ENCODE measurements at regions not wholly inside any gene's neighbourhood (a gene's known extent, or its start where the extent isn't known, plus 50 kb on each side); places are given as distances from the start of the nearest gene placed in this dataset.
"Not testable (repeated sequence)": the region's sequence is repeated elsewhere in the genome, so short reads cannot be mapped to it uniquely, and the experiment has no call there.

DNA sequence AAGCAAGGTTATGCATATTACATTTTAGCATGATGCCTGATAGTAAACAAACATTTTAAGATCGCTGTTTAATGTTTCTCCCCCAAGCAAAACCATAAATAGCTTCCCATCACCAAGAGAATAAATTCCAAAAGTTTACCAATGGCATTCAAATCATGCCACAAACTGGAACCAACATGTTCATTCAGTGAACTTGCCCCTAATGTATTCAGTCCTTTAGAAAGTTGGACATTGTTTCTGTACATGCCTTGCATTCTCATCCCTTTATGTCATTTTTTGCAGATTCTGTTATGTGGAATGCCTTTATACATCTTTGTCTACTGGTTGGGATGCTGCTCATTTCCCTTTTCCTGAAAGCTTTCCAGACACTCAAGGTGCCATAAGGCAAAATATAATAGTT is 105.5 kb downstream of the PYDC2 start:
- Histone ChIP-seq H3K9me3 (replicated peaks in 1 of 3) (no peaks in the 10 kb centered on the region), H3K27ac (no peak overlapping the region), H3K27me3 (no peaks in the 10 kb centered on the region), H3K4me1 (replicated peaks in 1 of 2) (no peaks in the 10 kb centered on the region), H3K4me3 (no peak overlapping the region), H3K36me3 (replicated peaks in 1 of 2) (no peaks in the 10 kb centered on the region)
- WGBS, 4 donors: 78 to 98% (median 84%) methylated on average over 1 of the region's 1 CpG
- intact Hi-C loops (cut with DNase I): no loop called here
- DNase-seq: no peak
- TF ChIP-seq POLR2A (IDR thresholded peaks at IDR 0.05): no peak
- TF ChIP-seq, protein P1, sequence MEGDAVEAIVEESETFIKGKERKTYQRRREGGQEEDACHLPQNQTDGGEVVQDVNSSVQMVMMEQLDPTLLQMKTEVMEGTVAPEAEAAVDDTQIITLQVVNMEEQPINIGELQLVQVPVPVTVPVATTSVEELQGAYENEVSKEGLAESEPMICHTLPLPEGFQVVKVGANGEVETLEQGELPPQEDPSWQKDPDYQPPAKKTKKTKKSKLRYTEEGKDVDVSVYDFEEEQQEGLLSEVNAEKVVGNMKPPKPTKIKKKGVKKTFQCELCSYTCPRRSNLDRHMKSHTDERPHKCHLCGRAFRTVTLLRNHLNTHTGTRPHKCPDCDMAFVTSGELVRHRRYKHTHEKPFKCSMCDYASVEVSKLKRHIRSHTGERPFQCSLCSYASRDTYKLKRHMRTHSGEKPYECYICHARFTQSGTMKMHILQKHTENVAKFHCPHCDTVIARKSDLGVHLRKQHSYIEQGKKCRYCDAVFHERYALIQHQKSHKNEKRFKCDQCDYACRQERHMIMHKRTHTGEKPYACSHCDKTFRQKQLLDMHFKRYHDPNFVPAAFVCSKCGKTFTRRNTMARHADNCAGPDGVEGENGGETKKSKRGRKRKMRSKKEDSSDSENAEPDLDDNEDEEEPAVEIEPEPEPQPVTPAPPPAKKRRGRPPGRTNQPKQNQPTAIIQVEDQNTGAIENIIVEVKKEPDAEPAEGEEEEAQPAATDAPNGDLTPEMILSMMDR (IDR thresholded peaks at IDR 0.05): no peak

DNA sequence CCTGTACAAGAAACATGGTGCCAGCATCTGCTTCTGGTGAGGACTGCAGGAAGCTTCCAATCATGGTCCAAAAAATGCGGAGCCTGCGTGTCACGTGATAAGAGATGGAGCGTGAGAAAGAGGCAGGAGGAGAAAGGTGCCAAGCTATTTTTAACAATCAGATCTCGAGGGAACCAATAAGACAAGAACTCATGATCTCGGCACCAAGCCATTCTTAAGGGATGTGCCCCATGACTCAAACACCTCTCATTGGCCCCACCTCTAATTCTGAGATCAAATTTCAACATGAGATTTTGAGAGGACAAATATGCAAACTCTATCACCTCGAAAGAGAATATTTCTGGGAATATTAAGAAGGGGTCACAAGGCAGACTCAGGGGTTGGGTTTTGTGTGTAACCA is 107.2 kb downstream of the PYDC2 start:
- no peaks in the 10 kb centered on the region for H3K4me1 ChIP-seq (replicated peaks in 1 of 2)
- intact Hi-C loops (cut with DNase I): no loop called here
- no peaks in the 10 kb centered on the region for H3K27me3 ChIP-seq
- no peak for DNase-seq
- no peaks in the 10 kb centered on the region for H3K36me3 ChIP-seq (replicated peaks in 1 of 2)
- TF ChIP-seq POLR2A (IDR thresholded peaks at IDR 0.05): no peak
- TF ChIP-seq, protein P1 (IDR thresholded peaks at IDR 0.05): no peak
- WGBS, 4 donors: 91 to 94% (median 93%) methylated on average over 7 of the region's 7 CpGs
- H3K4me3 ChIP-seq: no peak overlapping the region
- H3K9me3 ChIP-seq (replicated peaks in 1 of 3): no peaks in the 10 kb centered on the region
- no peak overlapping the region for H3K27ac ChIP-seq

DNA sequence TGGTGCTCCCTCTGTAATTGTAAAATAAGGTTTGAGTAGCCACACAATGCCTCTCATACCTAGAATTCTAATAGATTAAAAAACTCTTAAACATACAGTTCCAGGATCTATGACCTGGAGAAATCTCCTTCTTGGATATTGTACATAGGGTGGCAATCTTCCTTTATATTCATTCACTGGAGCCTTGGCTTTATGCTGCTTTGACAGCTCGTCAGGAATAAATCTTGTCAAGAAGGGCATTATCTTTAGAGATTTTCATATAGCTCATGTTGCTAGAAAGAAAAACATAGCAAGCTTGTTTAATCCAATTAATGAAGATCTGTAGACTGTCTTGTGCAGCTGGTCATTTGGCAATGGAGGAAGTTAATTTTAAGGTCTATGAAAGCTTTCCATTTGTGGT is 131.1 kb downstream of the PYDC2 start:
- DNase-seq: no peak
- TF ChIP-seq, protein P1 (IDR thresholded peaks at IDR 0.05): no peak
- no peak for TF ChIP-seq POLR2A (IDR thresholded peaks at IDR 0.05)
- Histone ChIP-seq H3K9me3 (replicated peaks in 1 of 3) (no peaks in the 10 kb centered on the region), H3K36me3 (replicated peaks in 1 of 2) (no peaks in the 10 kb centered on the region), H3K27ac (no peak overlapping the region), H3K4me1 (replicated peaks in 1 of 2) (peaks cover 0 to 6% of the 10 kb centered on the region in 2 donors), H3K4me3 (no peak overlapping the region), H3K27me3 (no peaks in the 10 kb centered on the region)
- 63 to 74% (median 70%) methylated on average over 1 of the region's 1 CpG for WGBS, 4 donors
- intact Hi-C loops (cut with DNase I): no loop called here

DNA sequence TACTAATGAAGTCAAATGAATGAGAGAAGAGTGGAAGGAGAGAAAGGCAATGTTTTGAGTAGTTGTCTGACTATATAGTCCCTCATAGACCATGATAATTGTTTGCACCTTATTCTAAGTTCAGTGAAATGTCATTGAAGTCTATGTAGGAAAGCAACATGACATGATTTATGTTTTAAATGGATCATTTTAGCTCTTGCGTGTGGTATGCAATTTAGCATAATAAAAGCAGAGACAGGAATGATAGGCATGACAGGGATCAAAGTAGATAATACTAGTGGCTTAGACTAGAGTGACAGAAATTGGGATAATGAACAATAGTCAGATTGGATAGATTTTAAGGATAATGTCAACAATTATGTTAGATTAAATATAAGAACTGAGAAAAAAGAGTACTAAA is 132.5 kb downstream of the PYDC2 start:
- H3K4me1 ChIP-seq (replicated peaks in 1 of 2): peaks cover 0 to 6% of the 10 kb centered on the region in 2 donors
- 0 to 41% (median 16%) methylated on average over 1 of the region's 1 CpG for WGBS, 4 donors
- H3K27ac ChIP-seq: no peak overlapping the region
- H3K27me3 ChIP-seq: no peaks in the 10 kb centered on the region
- no peaks in the 10 kb centered on the region for H3K36me3 ChIP-seq (replicated peaks in 1 of 2)
- intact Hi-C loops (cut with DNase I): no loop called here
- no peak overlapping the region for H3K4me3 ChIP-seq
- no peaks in the 10 kb centered on the region for H3K9me3 ChIP-seq (replicated peaks in 1 of 3)
- TF ChIP-seq POLR2A (IDR thresholded peaks at IDR 0.05): no peak
- TF ChIP-seq, protein P1 (IDR thresholded peaks at IDR 0.05): no peak
- no peak for DNase-seq

DNA sequence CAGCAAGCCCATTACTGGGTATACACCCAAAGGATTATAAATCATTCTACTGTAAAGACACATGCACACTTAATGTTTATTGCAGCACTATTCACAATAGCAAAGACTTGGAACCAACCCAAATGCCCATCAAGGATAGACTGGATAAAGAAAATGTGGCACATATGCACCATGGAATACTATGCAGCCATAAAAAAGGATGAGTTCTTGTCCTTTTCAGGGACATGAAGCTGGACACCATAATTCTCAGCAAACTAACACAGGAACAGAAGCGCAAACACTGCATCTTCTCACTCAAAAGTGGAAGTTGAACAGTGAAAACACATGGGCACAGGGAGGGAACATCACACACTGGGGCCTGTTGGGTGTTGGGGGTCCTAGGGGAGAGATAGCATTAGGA is 154.5 kb downstream of the PYDC2 start:
- H3K27me3 ChIP-seq; H3K36me3 ChIP-seq (replicated peaks in 1 of 2); intact Hi-C loops (cut with DNase I); H3K4me1 ChIP-seq (replicated peaks in 1 of 2); H3K9me3 ChIP-seq (replicated peaks in 1 of 3); H3K4me3 ChIP-seq; H3K27ac ChIP-seq; DNase-seq: not testable (repeated sequence)
- 91 to 100% (median 95%) methylated on average over 1 of the region's 1 CpG for WGBS, 4 donors

Measured in adrenal gland (tissue), 9 donors.